ENCODE measurements at regions not wholly inside any gene's neighbourhood (a gene's known extent, or its start where the extent isn't known, plus 50 kb on each side); places are given as distances from the start of the nearest gene placed in this dataset.

GRCh38 chr4:155001251-155001650, 207.2 kb upstream of the NPY2R start:
- H2AFZ ChIP-seq (ENCODE audit: low read depth, low read length) = no peak overlapping the region
- no peaks in the 10 kb centered on the region for H3K27me3 ChIP-seq (ENCODE audit: control insufficient read depth in 2 of 2, insufficient read depth in 2 of 2, low read length in 2 of 2)
- H3K9me1 ChIP-seq (ENCODE audit: control insufficient read depth, insufficient read depth, low read length) = no peaks in the 10 kb centered on the region
- 11% methylated on average over 2 of the region's 2 CpGs for WGBS (ENCODE audit: insufficient coverage, low coverage, missing lambda C conversion rate)
- H3K9me3 ChIP-seq (replicated peaks; ENCODE audit: control insufficient read depth, insufficient read depth, low read depth, low read length) = no peaks in the 10 kb centered on the region
- no peak for DNase-seq (ENCODE audit: extremely low read depth in 1 of 4, low spot score in 3 of 4)
- H3K4me2 ChIP-seq (ENCODE audit: insufficient read depth, low read length) = no peak overlapping the region
- intact Hi-C loops (cut with micrococcal nuclease) (no loop called here), in situ Hi-C loops (cut with MboI) (no loop called here)
- no peaks in the 10 kb centered on the region for H3K4me1 ChIP-seq (replicated peaks in 1 of 2; ENCODE audit: control insufficient read depth in 2 of 2, insufficient read depth in 2 of 2, low read length in 2 of 2)
- BruUV-seq (replicated peaks) = no TSS peak
- H3K9ac ChIP-seq (ENCODE audit: insufficient read depth in 1 of 2, low read depth in 2 of 2, low read length in 2 of 2) = no peak overlapping the region
- no peak overlapping the region for H3K4me3 ChIP-seq
- H3K36me3 ChIP-seq (ENCODE audit: control insufficient read depth, insufficient read depth, low read length) = no peaks in the 10 kb centered on the region
- H3K79me2 ChIP-seq (ENCODE audit: control insufficient read depth, insufficient read depth, low read length) = no peaks in the 10 kb centered on the region
- no peak overlapping the region for H3K27ac ChIP-seq (ENCODE audit: extremely low read depth, low read depth, low read length)
- POLR2A ChIA-PET = no interaction called here
- no peak for FAIRE-seq
- CTCF ChIA-PET (ENCODE audit: low intra/inter-chr PET ratio) = no interaction called here
- TF ChIP-seq FOXA1 (IDR thresholded peaks at IDR 0.05; ENCODE audit: borderline replicate concordance) (no peak), SMARCA5 (IDR thresholded peaks at IDR 0.05) (no peak), LCOR (CRISPR knock-in tag; IDR thresholded peaks at IDR 0.05) (no peak), MTA2 (IDR thresholded peaks at IDR 0.05; ENCODE audit: low read depth) (no peak), REST (IDR thresholded peaks at IDR 0.05; ENCODE audit: borderline replicate concordance) (no peak), REST (CRISPR knock-in tag; IDR thresholded peaks at IDR 0.05; ENCODE audit: low read depth) (no peak)
- H4K20me1 ChIP-seq (replicated peaks; ENCODE audit: control insufficient read depth, insufficient read depth, low read length) = no peaks in the 10 kb centered on the region
- ATAC-seq = no peak

Data from K562 (cell line).